Liver (tissue), 8 donors: ENCODE measurements at regions not wholly inside any gene's neighbourhood (a gene's known extent, or its start where the extent isn't known, plus 50 kb on each side); places are given as distances from the start of the nearest gene placed in this dataset.

ENCODE experiments used
- DNase-seq: peaks from one replicate; pipeline ENCODE4 v3.0.0-alpha.2; 2017; ENCODE audit warnings: low spot score
- H3K27ac ChIP-seq, 2 donors: one replicate each; pipeline ENCODE4 v1.7.0; 2013; ENCODE audit warnings: inconsistent platforms in 2 of 2, low read length in 2 of 2, control low read depth in 1 of 2, low read depth in 1 of 2, mild to moderate bottlenecking in 1 of 2
- H3K27me3 ChIP-seq, 4 donors: one replicate each; pipeline versions ENCODE4 v1.6.1 to v1.7.0; 2013; ENCODE audit warnings: low read length in 3 of 4, inconsistent platforms in 1 of 4, mild to moderate bottlenecking in 1 of 4, moderate library complexity in 1 of 4; ENCODE audit not compliant: control insufficient read depth in 4 of 4, insufficient read depth in 4 of 4
- H3K36me3 ChIP-seq, 4 donors: one replicate each; pipeline versions ENCODE4 v1.6.1 to v1.7.0; 2013; ENCODE audit warnings: low read length in 3 of 4, mild to moderate bottlenecking in 3 of 4, low read depth in 1 of 4, moderate library complexity in 1 of 4; ENCODE audit not compliant: control insufficient read depth in 4 of 4, insufficient read depth in 3 of 4
- H3K4me1 ChIP-seq, 4 donors: one replicate each; pipeline versions ENCODE4 v1.6.1 to v1.7.0; 2013; ENCODE audit warnings: low read length in 3 of 4, mild to moderate bottlenecking in 3 of 4, moderate library complexity in 1 of 4; ENCODE audit not compliant: control insufficient read depth in 4 of 4, insufficient read depth in 4 of 4
- H3K4me3 ChIP-seq, 3 donors: one replicate each; pipeline versions ENCODE4 v1.6.1 to v1.7.0; 2013; ENCODE audit warnings: low read length in 3 of 3, control low read depth in 1 of 3, low read depth in 1 of 3, mild to moderate bottlenecking in 1 of 3
- H3K9ac ChIP-seq, 2 donors: one replicate each; pipeline ENCODE4 v1.7.0; 2013; ENCODE audit warnings: low read length in 2 of 2, mild to moderate bottlenecking in 2 of 2, moderate library complexity in 2 of 2, control low read depth in 1 of 2, low read depth in 1 of 2
- H3K9me3 ChIP-seq, 4 donors: one replicate each; pipeline versions ENCODE4 v1.6.1 to v1.7.0; 2013; ENCODE audit warnings: low read length in 3 of 4; ENCODE audit not compliant: control insufficient read depth in 4 of 4
- EGR1 ChIP-seq, 2 donors: IDR thresholded peaks; 2 replicates each; pipeline ENCODE4 v1.6.1; 2016 to 2018; ENCODE audit warnings: antibody characterized with exemption in 2 of 2, low read depth in 2 of 2
- FOXA1 ChIP-seq: IDR thresholded peaks from 2 replicates; pipeline ENCODE4 v1.6.1; 2016; ENCODE audit warnings: antibody characterized with exemption
- FOXA2 ChIP-seq: IDR thresholded peaks from 2 replicates; pipeline ENCODE4 v1.6.1; 2016; ENCODE audit warnings: antibody characterized with exemption
- GABPA ChIP-seq, 2 donors: IDR thresholded peaks in 1 of 2; conservative IDR thresholded peaks in 1 of 2; 2 replicates each; pipeline ENCODE4 v1.6.1; 2016; ENCODE audit warnings: antibody characterized with exemption in 2 of 2, mild to moderate bottlenecking in 1 of 2, moderate library complexity in 1 of 2
- HNF4A ChIP-seq, 2 donors: conservative IDR thresholded peaks; 2 replicates each; pipeline ENCODE4 v1.6.1; 2016; ENCODE audit warnings: antibody characterized with exemption in 2 of 2, mild to moderate bottlenecking in 2 of 2
- HNF4G ChIP-seq: IDR thresholded peaks from 2 replicates; pipeline ENCODE4 v1.6.1; 2016; ENCODE audit warnings: antibody characterized with exemption
- JUND ChIP-seq, 2 donors: IDR thresholded peaks; 2 replicates each; pipeline ENCODE4 v1.6.1; 2016; ENCODE audit warnings: antibody characterized with exemption in 2 of 2
- NR2F2 ChIP-seq: IDR thresholded peaks from 2 replicates; pipeline ENCODE4 v1.6.1; 2016; ENCODE audit warnings: antibody characterized with exemption
- RAD21 ChIP-seq, 2 donors: IDR thresholded peaks; 2 replicates each; pipeline ENCODE4 v1.6.1; 2016; ENCODE audit warnings: antibody characterized with exemption in 2 of 2, mild to moderate bottlenecking in 2 of 2
- RXRA ChIP-seq, 2 donors: IDR thresholded peaks; 2 replicates each; pipeline ENCODE4 v1.6.1; 2017 to 2018; ENCODE audit warnings: antibody characterized with exemption in 2 of 2, mild to moderate bottlenecking in 1 of 2
- SP1 ChIP-seq: IDR thresholded peaks from 2 replicates; pipeline ENCODE4 v1.6.1; 2018; ENCODE audit warnings: antibody characterized with exemption, mild to moderate bottlenecking
- TAF1 ChIP-seq: conservative IDR thresholded peaks from 2 replicates; pipeline ENCODE4 v1.6.1; 2016; ENCODE audit warnings: antibody characterized with exemption, mild to moderate bottlenecking
- YY1 ChIP-seq: IDR thresholded peaks from 2 replicates; pipeline ENCODE4 v1.6.1; 2016; ENCODE audit warnings: antibody characterized with exemption, mild to moderate bottlenecking
- WGBS: extraction: QIAGEN DNeasy Blood & Tissue Kit; methylation state at CpG from one replicate; pipeline ENCODE4 v1.1.7; 2013; 5-methylcytosine and 5-hydroxymethylcytosine counted together
- TF ChIP-seq, protein P1 (sequence below): IDR thresholded peaks from 2 replicates; pipeline ENCODE4 v1.6.1; 2016; ENCODE audit warnings: antibody characterized with exemption
- TF ChIP-seq, protein P2 (sequence below): IDR thresholded peaks from 2 replicates; pipeline ENCODE4 v1.6.1; 2016; ENCODE audit warnings: antibody characterized with exemption
- TF ChIP-seq, protein P3 (sequence below): IDR thresholded peaks from 2 replicates; pipeline ENCODE4 v1.6.1; 2016; ENCODE audit warnings: antibody characterized with exemption
- TF ChIP-seq, protein P4 (sequence below): fragments of 150-350 bp; IDR thresholded peaks from 2 replicates; pipeline ENCODE4 v1.5.1; 2017; ENCODE audit warnings: improper control_type of control experiment, low read depth, low read length; ENCODE audit not compliant: missing input control
- TF ChIP-seq, protein P5 (sequence below): IDR thresholded peaks from 2 replicates; pipeline ENCODE4 v1.6.1; 2016; ENCODE audit warnings: antibody characterized with exemption, mild to moderate bottlenecking
- donor health status: healthy.
- donor health status: healthy.
- donor health status: healthy.
- donor health status: healthy.
- donor health status: healthy.

DNA sequence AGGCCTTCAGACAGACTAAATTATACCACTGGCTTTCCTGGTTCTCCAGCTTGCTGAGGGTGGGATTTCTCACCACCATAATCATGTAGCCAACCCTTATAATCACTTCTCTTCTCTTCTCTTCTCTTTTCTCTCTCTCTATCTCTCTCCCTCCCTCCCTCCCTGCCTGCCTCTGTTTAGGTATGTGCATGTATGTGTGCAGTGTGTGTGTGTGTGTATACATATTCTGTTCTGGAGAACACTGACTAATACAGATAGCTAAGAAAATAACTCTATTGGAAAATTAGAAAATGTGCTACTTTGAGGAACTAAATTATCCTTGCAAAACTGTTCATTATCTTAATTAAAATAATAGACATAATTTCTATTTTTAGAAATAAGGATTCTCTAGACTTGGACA lies 118.6 kb upstream of the GADL1 start (continued):
- TF ChIP-seq RAD21 (IDR thresholded peaks at IDR 0.05), result no peak
- TF ChIP-seq HNF4G, result no peak

- Histone ChIP-seq H3K27ac (no peak overlapping the region), H3K4me3 (no peak overlapping the region), H3K4me1 (no peaks in the 10 kb centered on the region), H3K9me3 (no peaks in the 10 kb centered on the region), H3K36me3 (no peaks in the 10 kb centered on the region), H3K9ac (no peak overlapping the region), H3K27me3 (no peaks in the 10 kb centered on the region)
- TF ChIP-seq GABPA (IDR thresholded peaks at IDR 0.05 in 1 of 2, conservative IDR thresholded peaks at IDR 0.05 in 1 of 2) (no peak), EGR1 (IDR thresholded peaks at IDR 0.05; ENCODE audit: low read depth in 2 of 2) (no peak), FOXA2 (no peak)
- TF ChIP-seq, protein P1, sequence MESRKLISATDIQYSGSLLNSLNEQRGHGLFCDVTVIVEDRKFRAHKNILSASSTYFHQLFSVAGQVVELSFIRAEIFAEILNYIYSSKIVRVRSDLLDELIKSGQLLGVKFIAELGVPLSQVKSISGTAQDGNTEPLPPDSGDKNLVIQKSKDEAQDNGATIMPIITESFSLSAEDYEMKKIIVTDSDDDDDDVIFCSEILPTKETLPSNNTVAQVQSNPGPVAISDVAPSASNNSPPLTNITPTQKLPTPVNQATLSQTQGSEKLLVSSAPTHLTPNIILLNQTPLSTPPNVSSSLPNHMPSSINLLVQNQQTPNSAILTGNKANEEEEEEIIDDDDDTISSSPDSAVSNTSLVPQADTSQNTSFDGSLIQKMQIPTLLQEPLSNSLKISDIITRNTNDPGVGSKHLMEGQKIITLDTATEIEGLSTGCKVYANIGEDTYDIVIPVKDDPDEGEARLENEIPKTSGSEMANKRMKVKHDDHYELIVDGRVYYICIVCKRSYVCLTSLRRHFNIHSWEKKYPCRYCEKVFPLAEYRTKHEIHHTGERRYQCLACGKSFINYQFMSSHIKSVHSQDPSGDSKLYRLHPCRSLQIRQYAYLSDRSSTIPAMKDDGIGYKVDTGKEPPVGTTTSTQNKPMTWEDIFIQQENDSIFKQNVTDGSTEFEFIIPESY, result no peak
- TF ChIP-seq, protein P2, sequence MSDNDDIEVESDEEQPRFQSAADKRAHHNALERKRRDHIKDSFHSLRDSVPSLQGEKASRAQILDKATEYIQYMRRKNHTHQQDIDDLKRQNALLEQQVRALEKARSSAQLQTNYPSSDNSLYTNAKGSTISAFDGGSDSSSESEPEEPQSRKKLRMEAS, result no peak
- TF ChIP-seq, protein P3, sequence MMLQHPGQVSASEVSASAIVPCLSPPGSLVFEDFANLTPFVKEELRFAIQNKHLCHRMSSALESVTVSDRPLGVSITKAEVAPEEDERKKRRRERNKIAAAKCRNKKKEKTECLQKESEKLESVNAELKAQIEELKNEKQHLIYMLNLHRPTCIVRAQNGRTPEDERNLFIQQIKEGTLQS, result no peak
- no peak for DNase-seq
Measured at GRCh38 chr3:31013843-31014242, 119.4 kb upstream of the GADL1 start.

DNA sequence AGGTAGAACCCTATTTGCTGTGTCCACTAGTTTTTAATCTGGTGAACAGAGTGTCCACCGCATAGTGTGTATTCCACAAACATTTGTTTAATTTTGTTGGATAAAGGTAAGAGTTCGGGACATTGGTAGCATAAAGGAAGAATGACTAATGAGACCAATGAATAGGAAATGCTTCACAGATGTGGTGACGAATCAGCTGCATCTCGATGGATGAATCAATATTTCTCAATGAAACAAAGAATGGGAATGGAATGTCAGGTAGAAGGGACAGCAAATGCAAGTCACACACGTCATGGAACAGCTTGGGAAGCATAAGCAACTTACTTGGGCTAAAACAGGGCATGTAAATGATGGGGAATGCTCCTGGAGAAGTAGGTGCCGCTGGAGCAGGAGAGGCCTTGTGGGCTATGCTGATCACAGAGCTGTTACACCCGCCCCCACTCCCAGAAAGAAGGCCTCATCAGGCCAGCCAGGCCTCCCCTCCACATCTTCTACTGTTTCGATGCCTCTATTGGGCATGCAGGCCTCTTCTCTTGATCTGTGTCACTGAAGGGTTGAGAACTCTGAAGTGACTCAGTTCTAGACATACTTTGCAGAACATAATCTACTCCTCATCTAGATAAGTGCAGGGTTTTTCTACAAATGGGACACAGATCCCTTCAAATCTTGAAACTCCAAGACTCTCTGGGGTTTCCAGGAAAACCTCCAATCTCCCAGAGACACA lies 120.0 kb upstream of the GADL1 start:
- Histone ChIP-seq H3K9ac (no peak overlapping the region), H3K27ac (no peak overlapping the region), H3K36me3 (no peaks in the 10 kb centered on the region), H3K27me3 (no peaks in the 10 kb centered on the region), H3K4me3 (no peak overlapping the region), H3K9me3 (no peaks in the 10 kb centered on the region), H3K4me1 (no peaks in the 10 kb centered on the region)
- DNase-seq, result no peak
- WGBS, result 90% methylated on average over 8 of the region's 8 CpGs
- no peak for TF ChIP-seq FOXA2
- no peak for TF ChIP-seq TAF1
- no peak for TF ChIP-seq RXRA (IDR thresholded peaks at IDR 0.05)
- no peak for TF ChIP-seq YY1
- TF ChIP-seq JUND (IDR thresholded peaks at IDR 0.05), result no peak
- no peak for TF ChIP-seq RAD21 (IDR thresholded peaks at IDR 0.05)
- TF ChIP-seq, protein P2, result no peak
- TF ChIP-seq, protein P4, sequence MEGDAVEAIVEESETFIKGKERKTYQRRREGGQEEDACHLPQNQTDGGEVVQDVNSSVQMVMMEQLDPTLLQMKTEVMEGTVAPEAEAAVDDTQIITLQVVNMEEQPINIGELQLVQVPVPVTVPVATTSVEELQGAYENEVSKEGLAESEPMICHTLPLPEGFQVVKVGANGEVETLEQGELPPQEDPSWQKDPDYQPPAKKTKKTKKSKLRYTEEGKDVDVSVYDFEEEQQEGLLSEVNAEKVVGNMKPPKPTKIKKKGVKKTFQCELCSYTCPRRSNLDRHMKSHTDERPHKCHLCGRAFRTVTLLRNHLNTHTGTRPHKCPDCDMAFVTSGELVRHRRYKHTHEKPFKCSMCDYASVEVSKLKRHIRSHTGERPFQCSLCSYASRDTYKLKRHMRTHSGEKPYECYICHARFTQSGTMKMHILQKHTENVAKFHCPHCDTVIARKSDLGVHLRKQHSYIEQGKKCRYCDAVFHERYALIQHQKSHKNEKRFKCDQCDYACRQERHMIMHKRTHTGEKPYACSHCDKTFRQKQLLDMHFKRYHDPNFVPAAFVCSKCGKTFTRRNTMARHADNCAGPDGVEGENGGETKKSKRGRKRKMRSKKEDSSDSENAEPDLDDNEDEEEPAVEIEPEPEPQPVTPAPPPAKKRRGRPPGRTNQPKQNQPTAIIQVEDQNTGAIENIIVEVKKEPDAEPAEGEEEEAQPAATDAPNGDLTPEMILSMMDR, result no peak
- TF ChIP-seq NR2F2, result no peak
- no peak for TF ChIP-seq HNF4A (conservative IDR thresholded peaks at IDR 0.05)
- TF ChIP-seq EGR1 (IDR thresholded peaks at IDR 0.05; ENCODE audit: low read depth in 2 of 2), result no peak
- TF ChIP-seq, protein P5, sequence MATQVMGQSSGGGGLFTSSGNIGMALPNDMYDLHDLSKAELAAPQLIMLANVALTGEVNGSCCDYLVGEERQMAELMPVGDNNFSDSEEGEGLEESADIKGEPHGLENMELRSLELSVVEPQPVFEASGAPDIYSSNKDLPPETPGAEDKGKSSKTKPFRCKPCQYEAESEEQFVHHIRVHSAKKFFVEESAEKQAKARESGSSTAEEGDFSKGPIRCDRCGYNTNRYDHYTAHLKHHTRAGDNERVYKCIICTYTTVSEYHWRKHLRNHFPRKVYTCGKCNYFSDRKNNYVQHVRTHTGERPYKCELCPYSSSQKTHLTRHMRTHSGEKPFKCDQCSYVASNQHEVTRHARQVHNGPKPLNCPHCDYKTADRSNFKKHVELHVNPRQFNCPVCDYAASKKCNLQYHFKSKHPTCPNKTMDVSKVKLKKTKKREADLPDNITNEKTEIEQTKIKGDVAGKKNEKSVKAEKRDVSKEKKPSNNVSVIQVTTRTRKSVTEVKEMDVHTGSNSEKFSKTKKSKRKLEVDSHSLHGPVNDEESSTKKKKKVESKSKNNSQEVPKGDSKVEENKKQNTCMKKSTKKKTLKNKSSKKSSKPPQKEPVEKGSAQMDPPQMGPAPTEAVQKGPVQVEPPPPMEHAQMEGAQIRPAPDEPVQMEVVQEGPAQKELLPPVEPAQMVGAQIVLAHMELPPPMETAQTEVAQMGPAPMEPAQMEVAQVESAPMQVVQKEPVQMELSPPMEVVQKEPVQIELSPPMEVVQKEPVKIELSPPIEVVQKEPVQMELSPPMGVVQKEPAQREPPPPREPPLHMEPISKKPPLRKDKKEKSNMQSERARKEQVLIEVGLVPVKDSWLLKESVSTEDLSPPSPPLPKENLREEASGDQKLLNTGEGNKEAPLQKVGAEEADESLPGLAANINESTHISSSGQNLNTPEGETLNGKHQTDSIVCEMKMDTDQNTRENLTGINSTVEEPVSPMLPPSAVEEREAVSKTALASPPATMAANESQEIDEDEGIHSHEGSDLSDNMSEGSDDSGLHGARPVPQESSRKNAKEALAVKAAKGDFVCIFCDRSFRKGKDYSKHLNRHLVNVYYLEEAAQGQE, result no peak
- TF ChIP-seq HNF4G, result no peak
- no peak for TF ChIP-seq GABPA (IDR thresholded peaks at IDR 0.05 in 1 of 2, conservative IDR thresholded peaks at IDR 0.05 in 1 of 2)
- TF ChIP-seq, protein P1, result no peak
- no peak for TF ChIP-seq SP1
- TF ChIP-seq, protein P3, result no peak
- no peak for TF ChIP-seq FOXA1
